ENCODE measurements at regions not wholly inside any gene's neighbourhood (a gene's known extent, or its start where the extent isn't known, plus 50 kb on each side); places are given as distances from the start of the nearest gene placed in this dataset.
"Not testable (repeated sequence)": the region's sequence is repeated elsewhere in the genome, so short reads cannot be mapped to it uniquely, and the experiment has no call there.

GRCh38 chr4:188781655-188782054, 642.4 kb downstream of the TRIML1 start:
- Mint-ChIP-seq H3K36me3 (ENCODE audit: low read depth) (no peaks in the 10 kb centered on the region), H3K4me1 (ENCODE audit: low read depth) (no peaks in the 10 kb centered on the region), H3K9me3 (peaks cover 12% of the 10 kb centered on the region), H3K4me3 (no peak overlapping the region), H3K27me3 (no peaks in the 10 kb centered on the region), H3K27ac (no peak overlapping the region)
- ATAC-seq (ENCODE audit: poor library complexity) = no peak
- H3K36me3 ChIP-seq (ENCODE audit: insufficient read depth, low read length) = no peaks in the 10 kb centered on the region
- no peaks in the 10 kb centered on the region for H3K4me1 ChIP-seq (ENCODE audit: insufficient read depth, low read length)
- no peak overlapping the region for H3K4me3 ChIP-seq (ENCODE audit: low read length)
- peaks cover 0 to 12% of the 10 kb centered on the region in 2 experiments for H3K9me3 ChIP-seq (ENCODE audit: control insufficient read depth in 1 of 2, insufficient read depth in 1 of 2, low read length in 2 of 2)
- no peak overlapping the region for H3K27ac ChIP-seq (ENCODE audit: low read depth in 1 of 2, low read length in 2 of 2)
- TF ChIP-seq, protein P1, sequence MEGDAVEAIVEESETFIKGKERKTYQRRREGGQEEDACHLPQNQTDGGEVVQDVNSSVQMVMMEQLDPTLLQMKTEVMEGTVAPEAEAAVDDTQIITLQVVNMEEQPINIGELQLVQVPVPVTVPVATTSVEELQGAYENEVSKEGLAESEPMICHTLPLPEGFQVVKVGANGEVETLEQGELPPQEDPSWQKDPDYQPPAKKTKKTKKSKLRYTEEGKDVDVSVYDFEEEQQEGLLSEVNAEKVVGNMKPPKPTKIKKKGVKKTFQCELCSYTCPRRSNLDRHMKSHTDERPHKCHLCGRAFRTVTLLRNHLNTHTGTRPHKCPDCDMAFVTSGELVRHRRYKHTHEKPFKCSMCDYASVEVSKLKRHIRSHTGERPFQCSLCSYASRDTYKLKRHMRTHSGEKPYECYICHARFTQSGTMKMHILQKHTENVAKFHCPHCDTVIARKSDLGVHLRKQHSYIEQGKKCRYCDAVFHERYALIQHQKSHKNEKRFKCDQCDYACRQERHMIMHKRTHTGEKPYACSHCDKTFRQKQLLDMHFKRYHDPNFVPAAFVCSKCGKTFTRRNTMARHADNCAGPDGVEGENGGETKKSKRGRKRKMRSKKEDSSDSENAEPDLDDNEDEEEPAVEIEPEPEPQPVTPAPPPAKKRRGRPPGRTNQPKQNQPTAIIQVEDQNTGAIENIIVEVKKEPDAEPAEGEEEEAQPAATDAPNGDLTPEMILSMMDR (IDR thresholded peaks at IDR 0.05) = no peak
- no peak for DNase-seq
- intact Hi-C loops (cut with DNase I, micrococcal nuclease) = no loop called here
- ChIA-PET POLR2A (no interaction called here), CTCF (no interaction called here)
- no peaks in the 10 kb centered on the region for H3K27me3 ChIP-seq (ENCODE audit: control insufficient read depth in 1 of 2, insufficient read depth in 2 of 2, low read length in 2 of 2)

- DNase-seq (no peak), ATAC-seq (ENCODE audit: poor library complexity) (no peak)
- CTCF ChIA-PET = no interaction called here
- Mint-ChIP-seq H3K9me3 (peaks cover 12% of the 10 kb centered on the region), H3K4me1 (ENCODE audit: low read depth) (no peaks in the 10 kb centered on the region), H3K4me3 (no peak overlapping the region), H3K27ac (no peak overlapping the region), H3K27me3 (no peaks in the 10 kb centered on the region), H3K36me3 (ENCODE audit: low read depth) (no peaks in the 10 kb centered on the region)
- POLR2A ChIA-PET = no interaction called here
- H3K4me1 ChIP-seq (ENCODE audit: insufficient read depth, low read length) = no peaks in the 10 kb centered on the region
- no peak overlapping the region for H3K4me3 ChIP-seq (ENCODE audit: low read length)
- intact Hi-C loops (cut with DNase I, micrococcal nuclease) = no loop called here
- no peak overlapping the region for H3K27ac ChIP-seq (ENCODE audit: low read depth in 1 of 2, low read length in 2 of 2)
- no peaks in the 10 kb centered on the region for H3K36me3 ChIP-seq (ENCODE audit: insufficient read depth, low read length)
- peaks cover 0 to 15% of the 10 kb centered on the region in 2 experiments for H3K9me3 ChIP-seq (ENCODE audit: control insufficient read depth in 1 of 2, insufficient read depth in 1 of 2, low read length in 2 of 2)
- H3K27me3 ChIP-seq (ENCODE audit: control insufficient read depth in 1 of 2, insufficient read depth in 2 of 2, low read length in 2 of 2) = no peaks in the 10 kb centered on the region
- TF ChIP-seq, protein P1 (IDR thresholded peaks at IDR 0.05) = no peak
These were observed 643.9 kb downstream of the TRIML1 start for GRCh38 chr4:188783175-188783574.

- no peaks in the 10 kb centered on the region for H3K4me1 Mint-ChIP-seq (ENCODE audit: low read depth)
These were observed 644.4 kb downstream of the TRIML1 start for GRCh38 chr4:188783606-188784160.

GRCh38 chr4:188796600-188796999, 657.4 kb downstream of the TRIML1 start:
- H3K9me3 ChIP-seq (ENCODE audit: control insufficient read depth in 1 of 2, insufficient read depth in 1 of 2, low read length in 2 of 2) = peaks cover 0 to 14% of the 10 kb centered on the region in 2 experiments
- H3K9me3 Mint-ChIP-seq; POLR2A ChIA-PET; intact Hi-C loops (cut with DNase I, micrococcal nuclease); H3K27ac Mint-ChIP-seq; H3K4me3 Mint-ChIP-seq; H3K27me3 ChIP-seq (ENCODE audit: control insufficient read depth in 1 of 2, insufficient read depth in 2 of 2, low read length in 2 of 2); DNase-seq; H3K4me3 ChIP-seq (ENCODE audit: low read length); ATAC-seq (ENCODE audit: poor library complexity); H3K36me3 ChIP-seq (ENCODE audit: insufficient read depth, low read length); H3K36me3 Mint-ChIP-seq (ENCODE audit: low read depth); H3K27ac ChIP-seq (ENCODE audit: low read depth in 1 of 2, low read length in 2 of 2); CTCF ChIA-PET; H3K27me3 Mint-ChIP-seq; H3K4me1 ChIP-seq (ENCODE audit: insufficient read depth, low read length); H3K4me1 Mint-ChIP-seq (ENCODE audit: low read depth): not testable (repeated sequence)

More at GRCh38 chr4:188783606-188784160, 644.4 kb downstream of the TRIML1 start:
- intact Hi-C loops (cut with DNase I, micrococcal nuclease) = no loop called here
- TF ChIP-seq, protein P1 (IDR thresholded peaks at IDR 0.05) = no peak
- Histone ChIP-seq H3K4me3 (ENCODE audit: low read length) (no peak overlapping the region), H3K36me3 (ENCODE audit: insufficient read depth, low read length) (no peaks in the 10 kb centered on the region), H3K27ac (ENCODE audit: low read depth in 1 of 2, low read length in 2 of 2) (no peak overlapping the region), H3K4me1 (ENCODE audit: insufficient read depth, low read length) (no peaks in the 10 kb centered on the region), H3K27me3 (ENCODE audit: control insufficient read depth in 1 of 2, insufficient read depth in 2 of 2, low read length in 2 of 2) (no peaks in the 10 kb centered on the region), H3K9me3 (ENCODE audit: control insufficient read depth in 1 of 2, insufficient read depth in 1 of 2, low read length in 2 of 2) (peaks cover 0 to 15% of the 10 kb centered on the region in 2 experiments)
- Mint-ChIP-seq H3K27me3 (no peaks in the 10 kb centered on the region), H3K9me3 (peaks cover 12% of the 10 kb centered on the region), H3K4me3 (no peak overlapping the region), H3K36me3 (ENCODE audit: low read depth) (no peaks in the 10 kb centered on the region), H3K27ac (no peak overlapping the region)
- ChIA-PET CTCF (no interaction called here), POLR2A (no interaction called here)
- DNase-seq (no peak), ATAC-seq (ENCODE audit: poor library complexity) (no peak)

GRCh38 chr4:188797011-188797410, 657.8 kb downstream of the TRIML1 start:
- DNase-seq; POLR2A ChIA-PET; ATAC-seq (ENCODE audit: poor library complexity); H3K4me1 ChIP-seq (ENCODE audit: insufficient read depth, low read length); H3K9me3 Mint-ChIP-seq; intact Hi-C loops (cut with DNase I, micrococcal nuclease); H3K4me3 ChIP-seq (ENCODE audit: low read length); H3K27me3 Mint-ChIP-seq; H3K4me3 Mint-ChIP-seq; H3K27me3 ChIP-seq (ENCODE audit: control insufficient read depth in 1 of 2, insufficient read depth in 2 of 2, low read length in 2 of 2); H3K27ac ChIP-seq (ENCODE audit: low read depth in 1 of 2, low read length in 2 of 2); H3K4me1 Mint-ChIP-seq (ENCODE audit: low read depth); CTCF ChIA-PET; H3K36me3 Mint-ChIP-seq (ENCODE audit: low read depth); H3K27ac Mint-ChIP-seq; H3K36me3 ChIP-seq (ENCODE audit: insufficient read depth, low read length): not testable (repeated sequence)
- H3K9me3 ChIP-seq (ENCODE audit: control insufficient read depth in 1 of 2, insufficient read depth in 1 of 2, low read length in 2 of 2) = peaks cover 0 to 17% of the 10 kb centered on the region in 2 experiments

Measured in CD4-positive, alpha-beta T cell (primary cell).